ENCODE measurements at regions not wholly inside any gene's neighbourhood (a gene's known extent, or its start where the extent isn't known, plus 50 kb on each side); places are given as distances from the start of the nearest gene placed in this dataset.
A peak's percentile ranks its signal among the peaks of the same experiment; 100 is the strongest.

- intact Hi-C loops (cut with DNase I) = no loop called here
- Histone ChIP-seq H3K4me1 (no peaks in the 10 kb centered on the region), H3K36me3 (no peaks in the 10 kb centered on the region), H3K27ac (replicated peaks in 1 of 4) (no peak overlapping the region), H3K4me3 (no peak overlapping the region), H3K27me3 (no peaks in the 10 kb centered on the region), H3K9me3 (no peaks in the 10 kb centered on the region)
- TF ChIP-seq POLR2A (IDR thresholded peaks at IDR 0.05; ENCODE audit: low read depth) = no peak
- no peak for TF ChIP-seq EP300 (IDR thresholded peaks at IDR 0.05)
- no peak for TF ChIP-seq POLR2AphosphoS5 (IDR thresholded peaks at IDR 0.05)
- TF ChIP-seq, protein P1, sequence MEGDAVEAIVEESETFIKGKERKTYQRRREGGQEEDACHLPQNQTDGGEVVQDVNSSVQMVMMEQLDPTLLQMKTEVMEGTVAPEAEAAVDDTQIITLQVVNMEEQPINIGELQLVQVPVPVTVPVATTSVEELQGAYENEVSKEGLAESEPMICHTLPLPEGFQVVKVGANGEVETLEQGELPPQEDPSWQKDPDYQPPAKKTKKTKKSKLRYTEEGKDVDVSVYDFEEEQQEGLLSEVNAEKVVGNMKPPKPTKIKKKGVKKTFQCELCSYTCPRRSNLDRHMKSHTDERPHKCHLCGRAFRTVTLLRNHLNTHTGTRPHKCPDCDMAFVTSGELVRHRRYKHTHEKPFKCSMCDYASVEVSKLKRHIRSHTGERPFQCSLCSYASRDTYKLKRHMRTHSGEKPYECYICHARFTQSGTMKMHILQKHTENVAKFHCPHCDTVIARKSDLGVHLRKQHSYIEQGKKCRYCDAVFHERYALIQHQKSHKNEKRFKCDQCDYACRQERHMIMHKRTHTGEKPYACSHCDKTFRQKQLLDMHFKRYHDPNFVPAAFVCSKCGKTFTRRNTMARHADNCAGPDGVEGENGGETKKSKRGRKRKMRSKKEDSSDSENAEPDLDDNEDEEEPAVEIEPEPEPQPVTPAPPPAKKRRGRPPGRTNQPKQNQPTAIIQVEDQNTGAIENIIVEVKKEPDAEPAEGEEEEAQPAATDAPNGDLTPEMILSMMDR (IDR thresholded peaks at IDR 0.05) = no peak
- DNase-seq (ENCODE audit: extremely low spot score) = no peak
- WGBS = 91% methylated on average over 3 of the region's 3 CpGs
Observed at GRCh38 chr9:38255599-38255998, 136.9 kb upstream of the ALDH1B1 start.

DNA sequence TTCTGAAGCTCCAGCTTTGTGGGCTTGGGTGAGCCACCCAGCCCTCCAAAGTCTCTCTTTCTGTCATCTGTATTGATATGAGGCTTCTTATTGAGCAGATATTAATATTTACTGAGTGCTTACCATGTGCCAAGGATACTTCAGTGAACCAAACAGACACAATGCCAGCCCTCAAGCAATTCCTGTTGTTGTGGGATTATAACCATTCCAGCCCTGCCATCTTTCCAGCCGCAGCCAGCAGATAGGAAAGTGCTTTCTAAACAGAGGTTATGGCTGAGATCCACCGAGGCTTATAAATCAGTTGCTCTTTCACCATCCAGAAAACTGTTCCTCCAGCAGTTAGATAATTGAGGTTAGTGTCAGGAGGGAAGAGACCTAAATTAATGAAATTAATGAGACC lies 137.7 kb upstream of the ALDH1B1 start:
- TF ChIP-seq POLR2A (IDR thresholded peaks at IDR 0.05; ENCODE audit: low read depth) (no peak), EP300 (IDR thresholded peaks at IDR 0.05) (no peak), POLR2AphosphoS5 (IDR thresholded peaks at IDR 0.05) (no peak)
- TF ChIP-seq, protein P1 (IDR thresholded peaks at IDR 0.05) = no peak
- no peaks in the 10 kb centered on the region for H3K9me3 ChIP-seq
- no peak overlapping the region for H3K27ac ChIP-seq (replicated peaks in 1 of 4)
- H3K4me3 ChIP-seq = no peak overlapping the region
- 83% methylated on average over 2 of the region's 2 CpGs for WGBS
- H3K27me3 ChIP-seq = no peaks in the 10 kb centered on the region
- intact Hi-C loops (cut with DNase I) = no loop called here
- peak; percentile 68 for DNase-seq (ENCODE audit: extremely low spot score)
- no peaks in the 10 kb centered on the region for H3K4me1 ChIP-seq
- H3K36me3 ChIP-seq = no peaks in the 10 kb centered on the region

GRCh38 chr9:38254151-38254550 lies 138.4 kb upstream of the ALDH1B1 start:
- H3K27me3 ChIP-seq = no peaks in the 10 kb centered on the region
- WGBS = 66% methylated on average over 6 of the region's 7 CpGs
- H3K36me3 ChIP-seq = no peaks in the 10 kb centered on the region
- TF ChIP-seq POLR2AphosphoS5 (IDR thresholded peaks at IDR 0.05) (no peak), EP300 (IDR thresholded peaks at IDR 0.05) (no peak), POLR2A (IDR thresholded peaks at IDR 0.05; ENCODE audit: low read depth) (no peak)
- TF ChIP-seq, protein P1 (IDR thresholded peaks at IDR 0.05) = no peak
- no peak overlapping the region for H3K27ac ChIP-seq (replicated peaks in 1 of 4)
- no peak for DNase-seq (ENCODE audit: extremely low spot score)
- H3K4me3 ChIP-seq = no peak overlapping the region
- intact Hi-C loops (cut with DNase I) = no loop called here
- no peaks in the 10 kb centered on the region for H3K9me3 ChIP-seq
- no peaks in the 10 kb centered on the region for H3K4me1 ChIP-seq

- DNase-seq (ENCODE audit: extremely low spot score) = peak; percentile 77
- Histone ChIP-seq H3K36me3 (no peaks in the 10 kb centered on the region), H3K9me3 (no peaks in the 10 kb centered on the region), H3K27ac (replicated peaks in 1 of 4) (no peak overlapping the region), H3K4me1 (no peaks in the 10 kb centered on the region), H3K27me3 (no peaks in the 10 kb centered on the region), H3K4me3 (no peak overlapping the region)
- intact Hi-C loops (cut with DNase I) = no loop called here
- TF ChIP-seq EP300 (IDR thresholded peaks at IDR 0.05) (no peak), POLR2AphosphoS5 (IDR thresholded peaks at IDR 0.05) (no peak), POLR2A (IDR thresholded peaks at IDR 0.05; ENCODE audit: low read depth) (no peak)
- TF ChIP-seq, protein P1 (IDR thresholded peaks at IDR 0.05) = no peak
- 92% methylated on average over 7 of the region's 7 CpGs for WGBS
Observed at GRCh38 chr9:38253200-38253599, 139.3 kb upstream of the ALDH1B1 start.
